RWPE2 (cell line): ENCODE measurements at regions not wholly inside any gene's neighbourhood (a gene's known extent, or its start where the extent isn't known, plus 50 kb on each side); places are given as distances from the start of the nearest gene placed in this dataset.
"Not testable (repeated sequence)": the region's sequence is repeated elsewhere in the genome, so short reads cannot be mapped to it uniquely, and the experiment has no call there.

Experiments used
- ATAC-seq: fragments of 200-7000 bp; cut with Tn5 transposase; 3 replicates; pipeline ENCODE4 v1.9.1; 2021; ENCODE audit warnings: low read depth
- DNase-seq: peaks from one replicate; pipeline ENCODE4 v3.0.0-alpha.2; 2020; ENCODE audit warnings: low spot score
- H3K27ac ChIP-seq: fragments of 450-650 bp; 2 replicates; pipeline ENCODE4 v1.5.1; 2017; ENCODE audit warnings: mild to moderate bottlenecking; ENCODE audit not compliant: poor library complexity, severe bottlenecking
- H3K27me3 ChIP-seq: fragments of 250-450 bp; sonication (Bioruptor Pico); 2 replicates; pipeline ENCODE4 v1.5.1; 2021; ENCODE audit warnings: mild to moderate bottlenecking, moderate library complexity; ENCODE audit not compliant: insufficient read depth, poor library complexity, severe bottlenecking
- H3K36me3 ChIP-seq: fragments of 250-450 bp; sonication (Bioruptor Pico); 2 replicates; pipeline ENCODE4 v1.5.1; 2020; ENCODE audit warnings: low read depth, mild to moderate bottlenecking, moderate library complexity
- H3K4me1 ChIP-seq: fragments of 250-450 bp; sonication (Bioruptor Pico); 2 replicates; pipeline ENCODE4 v1.5.1; 2021; ENCODE audit warnings: mild to moderate bottlenecking, moderate library complexity; ENCODE audit not compliant: insufficient read depth, poor library complexity, severe bottlenecking
- H3K4me3 ChIP-seq: fragments of 250-450 bp; sonication (Bioruptor Pico); 2 replicates; pipeline ENCODE4 v1.5.1; 2021; ENCODE audit warnings: mild to moderate bottlenecking, moderate library complexity; ENCODE audit not compliant: severe bottlenecking
- H3K9me3 ChIP-seq: fragments of 250-450 bp; sonication (Bioruptor Pico); 2 replicates; pipeline ENCODE4 v1.5.1; 2021; ENCODE audit warnings: mild to moderate bottlenecking, moderate library complexity; ENCODE audit not compliant: severe bottlenecking
- CTCF ChIP-seq: fragments of 450-650 bp; IDR thresholded peaks from one replicate; pipeline ENCODE4 v1.5.1; 2017; ENCODE audit warnings: mild to moderate bottlenecking, moderate library complexity; ENCODE audit not compliant: poor library complexity, severe bottlenecking

- Histone ChIP-seq H3K27ac (no peak overlapping the region), H3K36me3 (no peaks in the 10 kb centered on the region), H3K4me1 (no peaks in the 10 kb centered on the region), H3K9me3 (no peaks in the 10 kb centered on the region), H3K4me3 (no peak overlapping the region), H3K27me3 (no peaks in the 10 kb centered on the region)
- no peak for ATAC-seq
- TF ChIP-seq CTCF: no peak
- DNase-seq: no peak
Observed at GRCh38 chrX:130560544-130560943, 158.8 kb downstream of the RBMX2 start.

- H3K27me3 ChIP-seq: no peaks in the 10 kb centered on the region
- H3K36me3 ChIP-seq: no peaks in the 10 kb centered on the region
- DNase-seq (no peak), ATAC-seq (no peak)
- H3K9me3 ChIP-seq: no peaks in the 10 kb centered on the region
- H3K4me1 ChIP-seq: no peaks in the 10 kb centered on the region
- TF ChIP-seq CTCF: no peak
- H3K27ac ChIP-seq: no peak overlapping the region
- H3K4me3 ChIP-seq: no peak overlapping the region
Observed at GRCh38 chrX:130561930-130562329, 160.1 kb downstream of the RBMX2 start.

GRCh38 chrX:130563476-130563875 is 161.7 kb downstream of the RBMX2 start:
- no peaks in the 10 kb centered on the region for H3K9me3 ChIP-seq
- DNase-seq (no peak), ATAC-seq (no peak)
- H3K4me3 ChIP-seq: no peak overlapping the region
- no peaks in the 10 kb centered on the region for H3K36me3 ChIP-seq
- TF ChIP-seq CTCF: no peak
- no peaks in the 10 kb centered on the region for H3K4me1 ChIP-seq
- no peak overlapping the region for H3K27ac ChIP-seq
- H3K27me3 ChIP-seq: no peaks in the 10 kb centered on the region

- DNase-seq (no peak), ATAC-seq (no peak)
- no peak overlapping the region for H3K4me3 ChIP-seq
- H3K36me3 ChIP-seq: no peaks in the 10 kb centered on the region
- H3K27ac ChIP-seq: no peak overlapping the region
- no peak for TF ChIP-seq CTCF
- H3K9me3 ChIP-seq: no peaks in the 10 kb centered on the region
- no peaks in the 10 kb centered on the region for H3K27me3 ChIP-seq
- no peaks in the 10 kb centered on the region for H3K4me1 ChIP-seq
Observed at GRCh38 chrX:130566028-130566683, 164.4 kb downstream of the RBMX2 start.

- not testable (repeated sequence) for H3K4me1 ChIP-seq
Observed at GRCh38 chrX:130573030-130573429, 171.2 kb downstream of the RBMX2 start.

More at GRCh38 chrX:130573030-130573429, 171.2 kb downstream of the RBMX2 start:
- not testable (repeated sequence) for H3K9me3 ChIP-seq, H3K36me3 ChIP-seq, DNase-seq, ATAC-seq, H3K4me3 ChIP-seq, H3K27ac ChIP-seq, H3K27me3 ChIP-seq
